Limb (tissue), 2 donors: ENCODE measurements at regions not wholly inside any gene's neighbourhood (a gene's known extent, or its start where the extent isn't known, plus 50 kb on each side); places are given as distances from the start of the nearest gene placed in this dataset.
"Not testable (repeated sequence)": the region's sequence is repeated elsewhere in the genome, so short reads cannot be mapped to it uniquely, and the experiment has no call there.

ENCODE experiments used
- DNase-seq, 2 donors: peaks; one replicate each; pipeline ENCODE4 v3.0.0-alpha.2; 2016; ENCODE audit errors: extremely low spot score in 2 of 2

DNA sequence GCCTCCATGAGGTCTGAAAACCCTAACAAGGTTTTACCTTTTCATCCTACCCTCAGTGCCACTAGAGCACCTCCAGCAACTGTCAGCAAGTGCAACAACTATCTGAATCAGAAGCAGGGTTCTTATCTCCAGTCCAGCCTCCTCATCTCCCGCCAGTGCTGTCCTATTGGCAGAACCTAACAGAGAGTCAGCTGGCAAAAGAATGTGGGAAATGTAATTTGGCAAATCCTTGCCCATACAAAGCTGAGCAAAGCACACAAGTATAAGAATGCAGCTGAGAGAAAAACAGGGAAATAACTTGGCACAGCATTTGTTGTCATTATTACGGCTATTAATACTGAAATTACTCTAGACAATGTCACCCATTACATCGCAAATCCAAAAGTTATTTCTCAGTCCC, 124.2 kb downstream of the ATP6V1G3 start:
- DNase-seq, result peak in 1 of 2 donors; percentile 13

DNA sequence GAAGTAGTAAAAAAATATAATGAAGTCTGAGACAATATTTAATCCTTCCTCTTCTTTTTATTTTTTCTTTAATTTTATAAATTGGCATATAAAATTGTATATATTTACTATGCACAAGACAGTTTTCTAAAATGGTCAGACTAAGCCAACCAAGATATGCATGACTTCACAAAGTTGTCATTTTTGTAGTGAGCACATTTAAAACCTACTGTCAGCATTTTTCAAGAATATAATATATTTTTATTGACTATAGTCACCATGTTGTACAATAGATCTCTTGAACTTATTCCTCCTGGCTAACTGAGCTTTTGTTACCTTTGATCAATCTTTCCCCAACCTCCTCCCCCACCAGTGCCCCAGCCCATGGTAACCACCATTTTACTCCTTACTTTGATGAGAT, 129.2 kb downstream of the ATP6V1G3 start:
- DNase-seq, result no peak

DNA sequence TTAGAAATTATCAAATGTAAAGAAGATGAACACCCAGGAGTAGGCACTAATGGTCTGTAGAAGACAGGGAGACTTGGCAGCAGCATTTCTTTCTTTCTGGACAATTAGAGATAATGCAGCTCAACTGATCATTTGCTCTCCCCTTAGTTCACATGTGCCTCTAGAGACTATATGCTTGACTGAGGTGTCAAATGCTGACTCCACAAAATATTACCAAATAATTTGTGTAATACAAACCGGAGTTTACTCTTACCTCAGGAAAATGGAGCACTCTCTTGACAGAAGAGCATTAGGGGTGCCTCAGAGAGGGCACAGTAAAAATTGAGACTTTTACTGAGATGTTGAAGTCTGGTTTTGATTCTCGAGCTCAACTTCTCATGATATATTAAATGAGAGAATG, 131.8 kb downstream of the ATP6V1G3 start:
- no peak for DNase-seq

DNA sequence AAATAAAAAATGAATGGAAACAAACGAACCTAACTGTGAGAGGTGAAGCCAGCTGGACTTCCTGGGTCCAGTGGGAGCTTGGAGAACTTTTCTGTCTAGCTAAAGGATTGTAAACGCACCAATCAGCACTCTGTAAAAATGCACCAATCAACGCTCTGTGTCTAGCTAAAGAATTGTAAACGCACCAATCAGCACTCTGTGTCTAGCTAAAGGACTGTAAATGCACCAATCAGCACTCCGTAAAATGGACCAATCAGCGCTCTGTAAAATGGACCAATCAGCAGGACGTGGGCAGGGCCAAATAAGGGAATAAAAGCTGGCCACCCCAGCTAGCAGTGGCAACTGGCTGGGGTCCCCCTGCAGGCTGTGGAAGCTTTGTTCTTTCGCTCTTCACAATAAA, 135.8 kb downstream of the ATP6V1G3 start:
- not testable (repeated sequence) for DNase-seq

DNA sequence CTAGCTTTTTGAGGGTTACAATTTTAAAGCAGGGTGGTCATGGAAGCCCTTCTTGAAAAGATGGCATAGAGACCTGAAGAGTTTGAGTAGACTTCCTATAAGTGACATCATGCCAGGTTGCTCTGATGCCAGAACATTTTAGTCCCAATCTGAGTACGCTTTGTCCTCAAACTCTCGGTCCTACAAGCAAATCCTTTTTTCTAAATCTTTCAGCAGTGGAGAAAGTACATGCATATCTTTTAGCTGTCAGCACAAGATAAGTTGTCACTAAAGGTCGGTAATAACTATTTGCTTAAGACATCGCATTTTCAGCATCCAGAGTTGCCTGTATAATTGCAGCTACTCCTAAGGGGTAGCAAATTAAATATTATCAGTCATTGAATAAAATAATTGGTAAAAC, 140.4 kb downstream of the ATP6V1G3 start:
- DNase-seq, result no peak

DNA sequence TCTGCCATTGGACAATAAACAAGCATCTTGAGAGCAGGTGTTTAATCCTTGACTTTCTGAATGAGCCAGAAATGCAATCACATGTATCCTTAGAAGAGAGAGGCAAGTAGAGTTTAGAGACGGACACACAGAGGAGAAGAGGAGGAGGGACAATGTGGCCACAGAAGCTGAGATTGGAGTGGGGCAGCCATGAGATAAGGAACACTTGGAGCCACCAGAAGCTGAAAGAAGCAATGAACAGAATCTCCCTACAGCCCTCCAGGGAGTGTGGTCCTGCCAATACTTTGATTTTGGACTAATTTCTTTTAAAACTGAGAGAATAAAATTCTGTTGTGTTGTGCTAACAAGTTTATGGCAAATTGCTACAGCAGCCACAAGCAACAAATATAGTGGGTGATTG, 141.0 kb downstream of the ATP6V1G3 start:
- no peak for DNase-seq

DNA sequence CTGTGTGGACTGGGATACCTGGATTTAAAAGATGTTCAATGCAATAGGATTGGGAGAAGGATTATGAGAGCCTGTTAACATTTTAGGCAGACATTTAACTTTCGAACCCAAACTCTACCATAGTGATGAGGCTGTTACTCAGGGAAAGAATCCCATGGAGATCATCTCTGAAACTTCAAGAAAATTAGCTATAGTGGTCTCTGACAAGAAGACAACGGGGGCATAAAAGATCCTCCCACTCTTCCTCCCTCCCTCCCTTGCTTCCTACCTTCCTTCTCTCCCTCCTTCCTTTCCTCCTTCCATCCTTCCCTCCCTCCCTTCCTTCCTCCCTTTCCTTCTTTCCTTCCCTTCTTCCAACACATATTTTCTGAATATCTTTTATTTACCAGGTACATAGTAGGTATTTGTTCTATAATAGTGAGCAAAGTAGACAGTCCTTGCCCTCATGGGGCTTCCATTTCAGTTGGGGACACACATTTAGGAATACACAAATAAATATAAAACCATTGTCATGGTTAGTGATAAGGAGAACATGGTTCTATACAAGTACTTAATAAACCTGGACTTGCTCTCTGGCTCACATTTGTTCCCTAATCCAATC, 143.2 kb downstream of the ATP6V1G3 start:
- no peak for DNase-seq

DNA sequence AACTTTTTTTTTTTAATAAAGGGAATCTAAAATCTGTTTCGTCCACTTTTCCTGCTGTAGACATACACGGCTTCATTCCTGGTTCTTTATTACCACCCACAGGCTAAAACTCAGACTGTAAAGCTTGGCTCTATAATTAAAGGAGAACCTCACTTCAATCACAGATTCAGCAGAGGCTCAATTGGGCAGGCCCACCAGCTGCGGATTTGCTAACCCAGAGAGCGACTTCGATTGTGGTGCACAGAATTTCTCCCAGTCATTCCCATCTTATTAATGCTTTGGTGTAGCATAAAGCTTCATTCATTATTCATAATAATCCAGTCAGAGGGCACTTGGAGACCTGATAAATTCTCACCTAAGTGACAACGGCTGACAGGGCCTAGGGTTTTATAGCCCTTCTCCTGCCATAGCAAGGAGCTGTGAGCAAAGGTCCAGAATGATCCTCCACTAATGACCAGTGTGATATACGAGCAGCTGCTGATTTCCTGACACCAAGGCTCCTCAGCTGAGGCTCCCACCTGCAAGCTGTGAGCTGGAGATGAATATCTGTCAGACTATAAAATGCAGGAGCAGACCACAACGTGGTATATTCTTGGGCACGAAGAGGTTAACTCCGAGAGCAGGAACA, 149.0 kb downstream of the ATP6V1G3 start:
- DNase-seq, result no peak

DNA sequence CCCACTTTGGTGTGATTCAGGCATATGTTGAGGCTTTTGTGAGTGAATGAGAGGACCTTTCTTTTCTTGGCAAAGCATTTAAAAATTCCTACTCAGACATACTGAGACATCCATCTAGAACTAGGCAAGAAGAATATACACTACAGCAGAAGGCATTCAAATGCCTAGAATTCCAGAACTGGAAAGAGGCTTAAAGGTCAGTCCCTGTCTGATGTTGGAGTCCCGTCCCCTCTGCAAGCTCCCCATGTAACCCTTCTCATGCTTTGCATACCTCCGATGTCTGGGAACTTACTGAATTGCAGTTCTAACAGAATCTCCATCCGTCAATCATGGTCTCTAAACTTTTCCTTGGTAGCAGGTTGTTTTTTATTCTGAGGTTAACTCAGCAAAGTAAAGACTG, 152.9 kb downstream of the ATP6V1G3 start:
- DNase-seq, result no peak

DNA sequence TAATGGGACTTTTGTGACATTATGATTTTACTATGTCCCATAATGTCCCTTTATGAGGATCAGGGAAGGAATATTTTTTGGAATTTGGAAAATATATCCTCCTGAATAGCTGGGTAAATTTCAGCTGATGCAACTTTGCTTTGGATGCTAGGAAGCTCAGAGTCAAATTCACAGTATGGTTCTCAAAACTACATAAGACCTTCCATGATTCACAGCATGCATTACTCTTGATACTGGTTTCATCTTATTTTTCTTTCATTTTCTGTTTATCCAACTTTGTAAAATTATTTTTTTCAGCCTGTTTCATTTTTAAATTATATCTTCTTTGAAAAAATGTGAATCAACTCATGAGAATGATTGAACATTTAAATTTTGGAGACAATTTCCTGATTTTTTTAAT, 160.2 kb downstream of the ATP6V1G3 start:
- DNase-seq, result no peak

DNA sequence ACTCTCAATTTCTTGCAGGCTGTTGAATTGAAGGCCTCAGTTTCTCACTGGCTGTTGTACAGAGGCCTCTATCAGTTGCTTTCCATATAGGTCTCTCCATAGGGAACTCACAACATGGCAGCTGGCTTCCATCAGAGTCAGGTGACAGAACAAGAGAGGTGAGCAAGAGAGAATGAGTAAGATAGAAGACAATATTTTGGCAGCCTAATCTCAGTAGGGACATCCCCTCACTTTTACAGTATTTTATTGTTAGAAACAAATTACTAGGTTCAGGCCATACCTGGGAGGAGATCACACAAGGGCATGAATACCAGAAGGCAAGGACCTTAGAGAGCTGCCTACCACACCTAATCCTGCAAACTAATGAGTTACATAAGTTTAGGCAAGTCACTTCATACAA, 162.8 kb downstream of the ATP6V1G3 start:
- DNase-seq, result no peak

DNA sequence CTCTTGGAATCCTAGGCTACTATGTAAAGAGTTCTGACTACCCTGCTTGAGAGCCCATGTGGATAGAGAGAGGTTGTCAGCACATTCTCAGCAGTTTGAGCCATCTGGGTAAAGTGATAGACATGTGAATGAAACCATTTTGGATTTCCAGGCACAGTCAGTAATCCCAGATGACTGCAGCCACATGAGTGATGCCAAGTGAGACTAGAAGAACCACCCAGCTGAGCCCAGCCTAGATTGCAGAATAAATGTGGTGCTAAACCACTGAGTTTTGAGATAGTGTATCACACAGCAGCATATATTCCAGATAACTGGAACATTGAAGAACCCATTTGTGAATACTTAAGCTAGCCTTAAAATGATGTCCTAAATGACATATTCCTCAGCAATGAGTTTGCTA, 166.2 kb downstream of the ATP6V1G3 start:
- DNase-seq, result no peak

DNA sequence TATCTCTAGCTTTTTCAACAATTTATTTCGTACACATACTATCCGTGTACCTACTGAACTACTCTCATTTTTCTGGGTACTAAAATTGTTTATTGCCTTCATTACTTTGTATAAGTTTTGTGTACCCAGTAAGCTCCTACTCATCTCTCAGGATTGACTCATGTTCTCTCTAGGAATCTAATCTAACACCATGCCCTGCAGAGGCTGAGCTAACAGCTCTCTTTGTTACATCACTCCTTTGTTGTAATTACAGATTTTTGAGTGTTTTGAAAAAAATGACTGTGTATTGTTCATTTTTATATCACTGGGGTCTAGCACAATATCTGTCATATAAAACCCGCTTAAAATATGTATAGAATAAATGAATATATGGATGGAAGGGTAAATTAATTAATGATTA, 167.1 kb downstream of the ATP6V1G3 start:
- no peak for DNase-seq
